ENCODE measurements at regions not wholly inside any gene's neighbourhood (a gene's known extent, or its start where the extent isn't known, plus 50 kb on each side); places are given as distances from the start of the nearest gene placed in this dataset.

DNA sequence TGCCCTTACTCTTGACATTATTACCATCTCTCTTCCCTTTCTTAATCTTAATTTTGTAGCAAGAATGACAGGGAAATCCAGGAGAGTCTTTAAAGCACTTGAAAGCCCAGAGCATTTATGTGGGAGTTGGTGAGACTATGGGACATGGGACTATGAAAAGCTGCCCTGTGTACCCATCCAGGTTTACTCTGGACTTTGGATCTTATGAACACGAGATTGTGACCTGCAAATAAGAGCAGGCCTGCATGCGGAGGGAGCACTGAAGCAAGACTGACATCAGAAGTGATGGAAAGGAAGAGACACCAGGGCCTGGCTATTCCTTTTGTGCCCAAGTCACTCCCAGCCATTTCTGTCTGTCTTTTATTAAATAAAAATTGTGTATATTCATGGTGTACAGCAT, 209.6 kb downstream of the NUF2 start:
- TF ChIP-seq EP300 (IDR thresholded peaks at IDR 0.05) (no peak), POLR2AphosphoS5 (IDR thresholded peaks at IDR 0.05) (no peak)
- TF ChIP-seq, protein P1, sequence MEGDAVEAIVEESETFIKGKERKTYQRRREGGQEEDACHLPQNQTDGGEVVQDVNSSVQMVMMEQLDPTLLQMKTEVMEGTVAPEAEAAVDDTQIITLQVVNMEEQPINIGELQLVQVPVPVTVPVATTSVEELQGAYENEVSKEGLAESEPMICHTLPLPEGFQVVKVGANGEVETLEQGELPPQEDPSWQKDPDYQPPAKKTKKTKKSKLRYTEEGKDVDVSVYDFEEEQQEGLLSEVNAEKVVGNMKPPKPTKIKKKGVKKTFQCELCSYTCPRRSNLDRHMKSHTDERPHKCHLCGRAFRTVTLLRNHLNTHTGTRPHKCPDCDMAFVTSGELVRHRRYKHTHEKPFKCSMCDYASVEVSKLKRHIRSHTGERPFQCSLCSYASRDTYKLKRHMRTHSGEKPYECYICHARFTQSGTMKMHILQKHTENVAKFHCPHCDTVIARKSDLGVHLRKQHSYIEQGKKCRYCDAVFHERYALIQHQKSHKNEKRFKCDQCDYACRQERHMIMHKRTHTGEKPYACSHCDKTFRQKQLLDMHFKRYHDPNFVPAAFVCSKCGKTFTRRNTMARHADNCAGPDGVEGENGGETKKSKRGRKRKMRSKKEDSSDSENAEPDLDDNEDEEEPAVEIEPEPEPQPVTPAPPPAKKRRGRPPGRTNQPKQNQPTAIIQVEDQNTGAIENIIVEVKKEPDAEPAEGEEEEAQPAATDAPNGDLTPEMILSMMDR (IDR thresholded peaks at IDR 0.05): no peak
